ENCODE measurements at regions not wholly inside any gene's neighbourhood (a gene's known extent, or its start where the extent isn't known, plus 50 kb on each side); places are given as distances from the start of the nearest gene placed in this dataset.
"Not testable (repeated sequence)": the region's sequence is repeated elsewhere in the genome, so short reads cannot be mapped to it uniquely, and the experiment has no call there.

DNA sequence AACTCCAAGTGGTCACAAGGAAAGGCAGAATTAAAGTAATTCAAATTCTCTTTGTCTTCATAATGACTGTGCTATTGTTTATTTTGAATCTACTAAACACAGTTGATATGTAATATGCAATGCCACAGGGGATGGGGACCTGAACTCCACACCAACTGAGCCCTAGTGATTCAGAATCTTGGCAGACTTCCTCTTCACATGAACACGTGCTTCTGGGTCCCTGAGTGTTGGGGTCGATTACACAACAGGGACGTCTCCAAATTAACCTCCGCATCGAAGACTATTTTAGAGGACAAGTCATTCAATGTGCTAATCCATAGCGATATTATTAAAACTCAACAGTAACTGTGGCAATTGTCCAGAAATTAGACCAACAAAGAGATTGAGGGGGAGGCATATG, 95.3 kb upstream of the CARD11 start:
- DNase-seq = no peak

DNA sequence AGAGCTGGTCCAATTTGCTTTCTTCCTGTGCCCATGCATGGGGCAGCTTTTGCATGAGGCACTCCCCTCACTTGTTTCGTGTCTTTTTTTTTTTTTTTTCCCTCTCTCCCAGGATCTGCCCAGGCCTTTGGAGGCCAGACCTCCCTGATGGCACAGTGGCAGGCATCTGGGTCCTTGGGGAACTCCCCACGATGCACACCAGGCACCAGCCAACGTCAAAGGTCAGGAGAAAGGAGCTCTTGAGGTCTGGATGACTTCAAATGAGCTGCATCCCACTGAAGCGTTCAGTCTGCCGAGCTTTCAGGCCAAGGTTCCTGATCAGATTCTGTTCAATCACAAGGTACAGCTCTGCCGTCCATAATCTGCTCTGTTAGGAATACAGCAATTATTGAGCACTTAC, 97.2 kb upstream of the CARD11 start:
- no peak for DNase-seq

DNA sequence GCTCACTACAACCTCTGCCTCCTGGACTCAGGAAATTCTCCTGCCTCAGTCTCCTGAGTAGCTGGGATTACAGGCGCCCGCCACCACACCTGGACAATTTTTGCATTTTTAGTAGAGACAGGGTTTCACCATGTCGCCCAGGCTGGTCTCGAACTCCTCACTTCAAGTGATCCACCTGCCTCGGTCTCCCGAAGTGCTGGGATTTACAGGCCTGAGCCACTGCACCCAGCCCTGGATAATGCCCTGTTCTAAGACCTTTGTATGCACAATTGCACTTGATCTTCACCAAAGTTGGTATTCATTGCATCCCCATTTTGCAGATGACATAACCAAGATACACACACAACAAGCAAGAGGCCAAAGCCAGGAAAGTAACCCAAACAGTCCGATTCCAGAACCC, 97.7 kb upstream of the CARD11 start:
- DNase-seq = no peak

DNA sequence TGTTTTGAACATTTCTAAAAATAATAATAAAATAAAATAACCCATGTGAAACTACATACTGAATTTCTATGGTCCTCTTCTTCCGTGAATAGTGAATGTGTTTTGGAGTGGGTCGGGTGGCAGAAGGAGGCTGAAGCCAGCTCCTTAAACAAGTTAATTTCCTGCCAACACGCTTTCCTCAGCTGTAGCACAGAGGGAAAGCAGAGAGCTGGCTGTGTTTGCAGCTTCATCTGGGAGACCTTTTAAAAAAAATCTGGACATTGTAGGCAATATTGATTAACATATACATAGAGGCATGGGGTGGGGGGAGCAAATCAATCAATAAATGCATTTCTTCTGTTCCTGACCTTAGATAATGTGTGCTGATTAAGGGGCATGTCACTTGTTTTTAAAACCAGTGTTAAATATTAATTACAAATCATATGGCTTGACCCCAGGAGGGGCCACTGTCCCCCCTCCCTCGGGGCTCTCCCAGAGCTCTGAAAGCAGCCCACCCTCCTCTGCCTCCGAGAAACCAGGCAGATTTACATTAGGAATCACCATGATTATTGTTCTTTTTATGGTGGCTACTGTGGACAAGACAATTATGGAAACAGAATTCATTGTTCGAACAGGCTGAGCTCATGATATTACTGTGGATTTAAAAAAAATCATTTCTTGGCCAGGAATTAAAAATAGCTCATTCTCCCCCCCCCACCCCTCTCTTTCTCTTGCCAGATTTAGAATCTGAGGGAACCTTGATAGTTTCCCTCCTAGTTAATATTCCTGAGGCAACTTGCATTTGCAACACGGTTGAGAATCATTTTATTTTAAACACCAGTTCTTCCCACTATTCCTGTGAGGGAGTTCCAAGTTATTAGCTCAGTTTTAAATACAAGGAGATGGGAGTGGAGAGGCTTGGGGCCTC, 100.5 kb upstream of the CARD11 start:
- DNase-seq = no peak

DNA sequence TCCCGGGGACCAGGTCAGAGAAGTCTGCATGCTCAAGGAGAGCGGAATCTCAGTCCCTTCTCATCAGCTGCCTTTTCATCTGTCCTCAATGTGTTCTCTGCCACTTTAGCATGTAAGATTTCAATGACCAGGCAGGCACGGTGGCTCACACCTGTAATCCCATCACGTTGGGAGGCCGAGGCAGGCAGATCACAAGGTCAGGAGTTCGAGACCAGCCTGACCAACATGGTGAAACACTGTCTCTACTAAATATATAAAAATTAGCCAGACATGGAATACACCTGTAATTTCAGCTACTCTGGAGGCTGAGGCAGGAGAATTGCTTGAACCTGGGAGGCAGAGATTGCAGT, 101.1 kb upstream of the CARD11 start:
- DNase-seq = not testable (repeated sequence)

DNA sequence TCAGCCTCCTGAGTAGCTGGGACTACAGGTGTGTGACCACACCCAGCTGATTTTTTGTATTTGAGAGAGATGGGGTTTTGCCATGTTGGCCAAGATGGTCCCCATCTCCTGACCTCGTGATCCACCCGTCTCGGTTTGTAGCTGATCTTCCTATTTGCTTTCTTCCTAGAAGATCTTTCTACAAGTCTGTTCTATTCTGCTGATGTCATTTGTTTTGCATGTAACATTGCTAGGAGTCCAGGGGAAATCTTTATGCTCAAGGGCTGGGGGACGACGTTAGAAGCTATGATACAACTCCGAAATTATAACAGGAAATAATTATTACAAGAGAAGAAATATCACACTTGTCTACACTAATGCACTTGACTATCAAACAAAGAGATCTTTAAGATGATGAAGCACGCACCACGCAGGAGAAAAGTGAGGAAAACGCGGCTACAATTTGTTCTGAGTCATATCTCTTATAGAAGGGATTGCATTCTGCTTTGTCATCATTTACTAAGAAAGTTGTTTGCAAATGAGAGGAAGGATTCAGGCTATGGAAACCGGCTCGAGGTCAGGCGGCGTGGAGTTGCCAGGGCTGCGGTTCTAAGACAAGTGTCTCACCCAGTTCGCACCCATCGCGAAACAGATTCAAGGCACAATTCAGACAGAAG, 103.0 kb upstream of the CARD11 start:
- DNase-seq = no peak

DNA sequence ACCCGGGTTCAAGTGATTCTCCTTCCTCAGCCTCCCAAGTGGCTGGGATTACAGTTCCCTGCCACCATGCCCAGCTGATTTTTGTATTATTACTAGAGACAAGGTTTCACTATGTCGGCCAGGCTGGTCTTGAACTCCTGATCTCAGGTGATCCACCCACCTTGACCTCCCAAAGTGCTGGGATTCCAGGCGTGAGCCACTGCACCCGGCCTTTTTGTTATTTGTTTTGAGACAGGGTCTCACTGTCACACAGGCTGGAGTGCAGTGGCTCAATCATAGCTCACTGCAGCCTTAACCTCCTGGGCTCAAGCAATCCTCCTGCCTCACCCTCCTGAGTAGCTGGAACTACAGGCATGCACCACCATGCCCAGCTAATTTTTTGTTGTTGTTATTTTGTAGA, 104.8 kb upstream of the CARD11 start:
- not testable (repeated sequence) for DNase-seq

DNA sequence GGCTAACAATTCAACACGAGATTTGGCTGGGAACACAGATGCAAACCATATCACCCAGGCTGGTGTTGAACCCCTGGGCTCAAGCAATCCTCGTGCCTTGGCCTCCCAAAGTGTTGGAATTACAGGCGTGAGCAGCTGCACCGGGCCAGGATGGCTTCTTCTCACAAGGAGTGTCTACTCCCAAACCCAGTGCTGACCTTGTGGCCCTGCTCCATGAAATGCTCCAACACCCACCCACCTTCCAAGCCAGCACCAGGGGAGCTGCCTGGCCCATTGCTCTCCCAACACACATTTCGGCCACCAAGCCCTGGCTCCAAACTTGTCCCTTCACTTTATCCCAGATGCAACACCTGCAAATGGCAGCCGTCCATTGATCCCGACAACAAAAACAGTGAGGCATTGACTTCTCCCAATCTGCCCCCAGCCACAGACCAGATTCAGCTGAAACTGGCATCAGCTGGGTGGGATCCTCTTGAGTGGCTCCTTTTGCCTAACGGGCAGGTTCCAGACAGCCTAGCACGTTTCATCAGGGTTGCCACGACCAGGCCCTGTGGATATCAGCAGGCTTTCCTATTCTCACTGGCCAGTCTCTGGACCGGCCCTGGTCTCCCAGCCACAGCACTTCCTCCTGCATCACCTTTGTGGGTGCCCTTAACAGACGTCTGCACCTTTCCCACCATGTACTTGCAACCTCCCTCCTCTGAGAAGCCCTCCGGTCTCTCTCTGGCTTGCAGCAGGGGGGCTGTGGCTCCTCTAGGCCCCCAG, 105.7 kb upstream of the CARD11 start:
- DNase-seq = no peak

DNA sequence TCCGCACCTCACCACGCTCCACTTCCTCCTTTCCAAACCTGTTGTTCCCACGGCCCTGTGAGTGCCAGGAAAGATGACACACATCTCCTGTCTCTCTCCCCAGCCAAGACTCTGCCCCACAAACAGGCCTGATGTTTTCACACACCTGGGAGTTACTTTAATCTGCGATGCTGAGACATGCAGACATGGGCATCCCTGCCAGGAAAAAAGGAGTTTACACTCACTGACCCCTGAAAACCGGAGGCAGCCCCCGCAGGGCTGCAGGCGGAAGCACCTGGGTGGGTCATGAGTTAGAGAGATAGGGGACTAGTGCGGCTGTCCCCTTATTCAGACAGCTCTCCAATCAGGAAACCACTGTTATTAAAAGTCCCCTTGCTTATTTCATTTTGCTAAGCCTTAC, 106.4 kb upstream of the CARD11 start:
- DNase-seq = no peak

DNA sequence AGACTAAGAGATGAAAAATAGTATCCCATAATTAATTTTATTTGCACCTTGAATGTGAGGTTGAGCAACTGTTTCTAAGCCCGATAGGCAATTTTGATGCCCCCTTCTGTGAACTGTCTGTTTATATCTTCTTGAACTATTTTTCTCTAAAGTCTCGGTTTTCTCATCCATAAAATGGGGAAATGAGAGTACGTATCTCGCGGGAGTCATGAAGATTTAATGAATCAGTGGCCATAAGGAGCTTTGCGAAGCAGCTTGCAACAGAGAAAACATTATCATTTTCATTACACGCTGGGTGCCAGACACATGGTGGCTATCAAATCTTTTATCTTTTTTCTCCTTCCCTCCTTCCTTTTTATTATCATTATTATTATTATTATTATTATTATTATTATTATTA, 108.1 kb upstream of the CARD11 start:
- no peak for DNase-seq

DNA sequence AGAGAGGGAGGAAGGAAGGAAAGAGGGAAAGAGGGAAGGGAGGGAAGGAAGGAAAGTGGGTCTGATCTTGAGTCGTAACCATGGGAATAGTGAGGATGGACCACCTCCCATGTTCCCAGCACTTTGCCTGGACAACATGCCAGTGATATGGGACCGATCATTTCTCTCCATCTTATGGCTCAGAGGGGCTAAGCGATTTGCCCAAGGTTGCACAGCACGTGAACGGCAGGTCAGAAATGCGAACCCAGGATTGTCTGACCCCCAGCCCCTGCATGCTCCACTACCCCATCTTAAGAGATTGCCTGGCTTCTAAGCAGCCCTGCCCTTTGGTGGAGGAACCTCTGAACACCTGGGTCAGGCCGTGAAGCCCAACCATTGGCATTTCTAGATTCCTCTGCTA, 109.0 kb upstream of the CARD11 start:
- no peak for DNase-seq

DNA sequence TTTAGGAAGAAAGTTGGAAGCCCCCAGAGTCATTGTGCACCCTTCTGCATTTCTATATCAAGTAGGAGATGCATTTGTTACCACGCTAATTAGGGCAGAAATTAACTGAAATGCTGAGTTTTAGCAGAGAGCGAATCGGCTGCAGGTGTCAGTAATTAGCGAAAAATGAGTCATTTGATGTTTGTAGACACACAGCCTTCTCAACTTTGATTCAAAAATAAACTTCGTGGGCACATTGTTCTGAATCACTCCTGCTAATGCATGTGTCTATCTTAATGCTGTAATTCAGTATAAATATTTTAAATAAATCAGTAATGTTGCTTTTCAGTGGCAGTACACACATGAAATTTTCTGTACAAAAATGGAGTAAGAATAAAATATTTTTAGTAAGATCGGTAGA, 109.5 kb upstream of the CARD11 start:
- no peak for DNase-seq

DNA sequence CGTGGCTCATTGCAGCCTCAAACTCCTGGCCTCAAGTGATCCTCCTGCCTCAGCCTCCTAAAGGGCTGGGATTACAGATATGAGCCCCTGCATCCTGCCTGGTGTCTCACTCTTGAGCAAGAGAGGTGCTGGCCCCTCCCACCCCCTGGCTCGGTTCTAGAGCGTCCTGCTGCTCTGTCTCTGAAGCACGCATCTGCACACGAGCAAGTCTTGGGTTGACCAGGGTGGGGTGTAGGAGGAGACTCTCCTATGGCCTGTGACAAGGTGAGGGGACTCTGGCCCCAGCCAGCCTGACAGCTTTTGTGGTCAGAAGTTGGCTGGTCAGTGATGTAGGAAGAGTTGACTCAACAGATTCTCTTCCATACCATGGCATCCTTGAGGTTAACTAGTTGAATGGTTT, 110.7 kb upstream of the CARD11 start:
- DNase-seq = no peak

DNA sequence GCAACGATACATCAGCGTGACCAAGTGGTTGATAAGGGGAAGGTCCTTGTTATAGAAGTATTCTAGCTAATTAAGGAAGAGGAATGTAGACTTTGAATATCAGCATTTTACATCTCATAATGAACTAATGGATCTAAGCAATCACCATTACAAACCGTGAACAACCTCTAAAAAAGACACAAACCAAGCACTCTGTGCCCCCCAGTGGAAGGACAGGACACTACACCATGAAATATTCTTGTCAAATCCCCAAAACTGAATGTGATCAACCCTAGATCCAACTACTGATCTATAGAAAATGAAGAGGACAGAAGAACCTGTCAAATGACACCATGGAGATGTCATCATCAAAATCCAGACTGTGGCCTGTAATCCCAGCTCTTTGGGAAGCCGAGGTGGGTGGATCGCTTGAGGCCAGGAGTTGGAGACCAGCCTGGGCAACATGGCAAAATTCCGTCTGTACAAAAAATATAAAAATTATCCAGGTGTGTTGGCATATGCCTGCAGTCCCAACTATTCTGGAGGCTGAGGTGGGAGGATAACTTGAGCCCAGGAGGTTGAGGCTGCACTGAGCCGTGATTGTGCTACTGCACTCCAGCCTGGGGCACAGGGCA, 111.3 kb upstream of the CARD11 start:
- peak; percentile 28 for DNase-seq

DNA sequence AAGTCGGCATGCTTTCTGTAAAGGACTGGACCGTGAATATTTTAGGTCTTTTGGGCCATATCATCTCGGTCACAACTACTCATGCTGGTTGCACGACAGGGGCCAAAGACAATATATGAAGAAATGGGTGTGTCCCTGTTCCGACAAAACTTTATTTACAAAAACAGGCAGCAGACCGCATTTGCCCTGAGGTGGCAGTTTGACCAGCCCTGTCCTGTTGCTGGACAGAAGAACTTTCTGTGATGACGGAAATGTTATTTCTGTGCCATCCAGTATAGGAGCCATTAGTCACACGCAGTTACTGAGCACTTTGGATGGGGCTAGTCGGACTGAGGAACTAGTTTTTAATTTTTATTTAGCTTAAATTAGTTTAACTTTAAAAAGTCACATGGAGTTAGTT, 112.8 kb upstream of the CARD11 start:
- no peak for DNase-seq

DNA sequence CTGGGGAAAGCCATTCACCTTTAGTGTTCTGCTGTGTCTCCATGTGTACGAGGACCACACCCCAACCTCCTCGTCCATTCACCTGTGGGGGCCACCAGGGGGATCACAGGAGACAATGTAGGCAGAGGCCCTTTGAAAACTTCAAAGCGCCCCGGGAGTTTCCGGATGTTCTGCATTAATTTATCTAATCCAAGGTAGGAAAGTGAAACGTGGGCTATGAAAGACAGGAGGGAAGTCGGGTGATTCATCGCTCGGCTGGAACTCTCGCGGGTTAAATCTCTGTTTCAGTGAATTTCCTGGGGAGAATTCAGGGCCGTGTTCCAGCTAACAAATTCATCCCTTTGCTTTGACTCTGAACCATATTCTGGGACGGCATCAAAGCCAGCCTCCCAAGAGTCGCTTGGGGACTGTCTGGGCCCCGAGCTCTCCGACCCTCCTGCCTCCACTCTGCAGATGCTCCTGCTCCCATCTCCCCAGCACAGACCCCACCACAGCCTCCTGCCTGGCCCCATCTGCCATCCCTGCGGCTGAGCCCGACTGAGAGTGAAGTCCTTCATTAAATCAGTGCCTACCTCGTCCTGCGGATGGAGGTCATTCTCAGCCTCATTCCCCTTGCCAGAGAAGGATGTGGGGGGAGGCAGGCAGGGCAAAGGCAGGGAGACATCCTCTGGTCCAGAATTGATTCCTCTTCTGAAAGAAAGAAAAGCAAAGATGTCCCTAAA, 114.1 kb upstream of the CARD11 start:
- DNase-seq = no peak

DNA sequence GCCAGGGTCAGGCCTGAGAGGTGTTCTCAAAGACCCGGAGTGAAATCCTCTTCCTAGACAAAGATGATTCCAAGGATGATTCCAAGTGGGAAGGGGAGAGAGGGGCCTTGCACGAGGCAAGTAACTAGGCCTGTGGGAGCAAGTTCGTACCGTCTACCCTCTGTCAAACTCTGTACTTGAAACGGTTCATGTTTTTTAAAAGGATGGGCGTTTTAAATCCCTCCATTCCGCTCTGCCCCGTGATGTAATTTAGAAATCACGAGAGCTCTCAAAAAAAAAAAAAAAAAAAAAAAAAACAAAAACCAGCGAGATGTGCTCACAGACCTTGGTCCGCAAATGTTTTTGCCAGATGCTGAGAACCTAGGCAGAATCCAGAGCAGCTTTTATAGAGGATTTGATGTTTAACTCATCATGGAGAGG, 114.7 kb upstream of the CARD11 start:
- no peak for DNase-seq

DNA sequence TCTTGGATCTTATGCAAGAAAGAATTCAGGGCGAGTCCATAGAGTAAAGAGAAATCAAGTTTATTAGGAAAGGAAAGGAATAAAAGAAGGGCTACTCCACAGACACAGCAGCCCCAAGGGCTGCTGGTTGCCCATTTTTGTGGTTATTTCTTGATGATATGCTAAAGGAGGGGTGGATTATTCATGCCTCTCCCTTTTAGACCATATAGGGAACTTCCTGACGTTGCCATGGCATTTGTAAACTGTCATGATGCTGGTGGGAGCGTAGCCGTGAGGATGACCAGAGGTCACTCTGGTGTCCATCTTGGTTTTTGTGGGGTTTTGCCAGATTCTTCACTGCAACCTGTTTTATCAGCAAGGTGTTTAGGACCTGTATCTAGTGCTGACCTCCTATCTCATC, 115.4 kb upstream of the CARD11 start:
- DNase-seq = no peak

DNA sequence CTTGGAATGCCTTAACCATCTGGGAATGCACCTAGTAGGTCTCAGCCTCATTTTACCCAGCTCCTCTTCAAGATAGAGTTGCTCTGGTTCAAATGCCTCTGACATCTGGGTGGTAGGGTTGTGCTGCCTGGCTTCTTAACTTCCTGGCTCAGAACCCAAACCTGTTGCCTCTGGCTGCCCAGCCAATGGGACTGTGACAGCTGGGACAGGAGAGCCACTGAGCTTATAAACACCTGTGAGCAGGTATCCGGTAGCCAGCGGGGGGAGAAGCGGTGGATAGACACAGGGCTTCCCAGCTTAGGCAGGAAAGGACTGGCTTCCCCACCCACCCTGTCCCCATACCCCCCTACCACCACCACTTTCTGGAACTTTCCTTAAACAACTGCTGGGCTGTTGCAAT, 115.8 kb upstream of the CARD11 start:
- DNase-seq = no peak

DNA sequence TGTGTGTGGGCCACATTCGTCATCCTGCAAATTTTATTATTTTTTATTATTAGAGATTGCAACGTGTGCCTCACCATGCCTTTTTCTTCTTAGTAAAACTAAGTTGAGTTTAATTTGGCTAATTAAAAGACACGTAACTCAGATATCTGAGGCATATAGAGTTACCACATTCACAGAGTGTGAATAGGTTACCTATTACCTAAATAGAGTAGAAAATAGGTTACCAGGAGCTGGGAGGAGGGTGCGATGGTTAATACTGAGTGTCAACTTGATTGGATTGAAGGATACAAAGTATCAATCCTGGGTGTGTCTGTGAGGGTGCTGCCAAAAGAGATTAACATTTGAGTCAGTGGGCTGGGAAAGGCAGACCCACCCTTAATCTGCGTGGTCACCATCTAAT, 116.3 kb upstream of the CARD11 start:
- not testable (repeated sequence) for DNase-seq

DNA sequence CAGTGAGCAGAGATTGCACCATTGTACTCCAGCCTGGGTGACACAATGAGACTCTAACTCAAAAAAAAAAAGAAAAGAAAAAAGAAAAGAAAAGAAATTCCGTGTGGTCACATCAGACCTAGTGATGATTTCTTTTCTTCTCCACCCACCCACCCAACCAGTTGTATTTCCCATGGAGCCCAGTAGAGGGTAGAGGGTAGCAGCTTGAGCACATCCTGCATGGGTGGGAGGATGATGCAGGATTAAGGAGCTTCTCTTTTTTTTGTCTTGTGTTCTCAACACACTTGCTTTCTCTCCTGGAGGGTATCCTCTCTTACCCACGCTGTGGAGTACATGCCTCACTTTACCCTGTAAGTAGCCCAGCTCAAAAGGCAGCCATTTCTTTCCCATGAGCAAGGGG, 118.6 kb upstream of the CARD11 start:
- peak; percentile 17 for DNase-seq

DNA sequence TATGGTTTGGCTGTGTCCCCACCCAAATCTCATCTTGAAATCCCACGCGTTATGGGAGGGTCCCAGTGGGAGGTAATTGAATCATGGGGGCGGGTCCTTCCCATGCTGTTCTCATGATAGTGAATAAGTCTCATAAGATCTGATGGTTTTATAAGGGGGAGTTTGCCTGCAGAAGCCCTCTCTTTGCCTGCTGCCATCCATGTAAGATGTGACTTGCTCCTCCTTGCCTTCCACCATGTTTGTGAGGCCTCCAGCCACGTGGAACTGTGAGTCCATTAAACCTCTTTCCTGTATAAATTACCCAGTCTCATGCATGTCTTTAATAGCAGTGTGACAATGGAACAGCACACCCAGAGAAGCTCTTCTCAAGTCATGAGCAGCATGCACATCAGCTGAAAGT, 119.1 kb upstream of the CARD11 start:
- DNase-seq = not testable (repeated sequence)

DNA sequence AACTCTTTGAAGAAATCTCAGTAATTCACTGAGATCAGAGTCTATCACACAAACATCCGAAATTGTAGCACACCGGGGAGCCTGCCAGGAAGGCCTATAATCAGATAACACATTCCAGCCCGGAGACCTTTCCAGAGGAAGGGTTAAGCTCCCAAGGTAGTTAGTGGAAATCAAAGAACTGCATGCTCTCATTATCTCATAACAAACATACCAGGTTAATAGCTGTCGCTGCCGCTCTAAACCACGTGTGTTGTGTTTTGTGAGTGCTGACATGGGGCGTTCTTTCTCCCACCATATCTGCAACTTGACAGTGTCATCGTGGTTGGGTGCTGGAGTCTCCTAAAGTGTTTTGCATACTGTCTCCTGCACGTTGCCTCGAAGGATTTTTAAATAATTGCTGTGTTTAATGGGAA, 120.7 kb upstream of the CARD11 start:
- no peak for DNase-seq
